ENCODE measurements at regions not wholly inside any gene's neighbourhood (a gene's known extent, or its start where the extent isn't known, plus 50 kb on each side); places are given as distances from the start of the nearest gene placed in this dataset.

- in situ Hi-C loops (cut with HindIII; ENCODE audit: low pct_unique_long_range_greater_than_20kb, low sequenced_read_pairs) = no loop called here
- DNase-seq (ENCODE audit: low read depth, low spot score) = no peak
Observed at GRCh38 chr13:42497798-42498197, 76.2 kb upstream of the TNFSF11 start.

GRCh38 chr13:42498521-42498920, 75.4 kb upstream of the TNFSF11 start:
- DNase-seq (ENCODE audit: low read depth, low spot score) = peak; percentile 38
- in situ Hi-C loops (cut with HindIII; ENCODE audit: low pct_unique_long_range_greater_than_20kb, low sequenced_read_pairs) = no loop called here
